ENCODE measurements at regions not wholly inside any gene's neighbourhood (a gene's known extent, or its start where the extent isn't known, plus 50 kb on each side); places are given as distances from the start of the nearest gene placed in this dataset.

DNA sequence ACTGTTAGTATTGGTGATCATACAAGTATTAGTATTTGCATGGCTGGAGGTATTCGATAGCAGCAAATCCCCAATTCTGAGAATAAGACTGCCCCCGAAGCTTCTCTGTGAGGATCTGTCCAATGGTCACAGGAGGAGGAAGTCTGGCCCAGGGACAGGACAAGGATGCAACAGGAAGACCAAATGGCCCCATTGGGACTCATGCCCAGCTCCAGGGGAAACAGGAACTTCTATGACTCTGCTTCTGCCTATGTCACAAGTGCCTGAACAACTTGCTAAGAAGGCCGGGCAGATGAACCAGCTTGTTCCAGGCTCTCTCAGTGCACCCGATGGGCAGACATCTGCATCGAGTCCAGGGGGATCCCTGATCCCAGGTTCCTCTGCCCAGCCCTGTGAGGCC is 172.0 kb upstream of the GRB10 start:
- TF ChIP-seq, protein P1, sequence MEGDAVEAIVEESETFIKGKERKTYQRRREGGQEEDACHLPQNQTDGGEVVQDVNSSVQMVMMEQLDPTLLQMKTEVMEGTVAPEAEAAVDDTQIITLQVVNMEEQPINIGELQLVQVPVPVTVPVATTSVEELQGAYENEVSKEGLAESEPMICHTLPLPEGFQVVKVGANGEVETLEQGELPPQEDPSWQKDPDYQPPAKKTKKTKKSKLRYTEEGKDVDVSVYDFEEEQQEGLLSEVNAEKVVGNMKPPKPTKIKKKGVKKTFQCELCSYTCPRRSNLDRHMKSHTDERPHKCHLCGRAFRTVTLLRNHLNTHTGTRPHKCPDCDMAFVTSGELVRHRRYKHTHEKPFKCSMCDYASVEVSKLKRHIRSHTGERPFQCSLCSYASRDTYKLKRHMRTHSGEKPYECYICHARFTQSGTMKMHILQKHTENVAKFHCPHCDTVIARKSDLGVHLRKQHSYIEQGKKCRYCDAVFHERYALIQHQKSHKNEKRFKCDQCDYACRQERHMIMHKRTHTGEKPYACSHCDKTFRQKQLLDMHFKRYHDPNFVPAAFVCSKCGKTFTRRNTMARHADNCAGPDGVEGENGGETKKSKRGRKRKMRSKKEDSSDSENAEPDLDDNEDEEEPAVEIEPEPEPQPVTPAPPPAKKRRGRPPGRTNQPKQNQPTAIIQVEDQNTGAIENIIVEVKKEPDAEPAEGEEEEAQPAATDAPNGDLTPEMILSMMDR (IDR thresholded peaks at IDR 0.05; ENCODE audit: low read depth, low read length, missing input control), result no peak
- no peak for TF ChIP-seq YY1 (IDR thresholded peaks at IDR 0.05)

Measured in liver (tissue), 2 donors.